IMR-90 (cell line): ENCODE measurements at regions not wholly inside any gene's neighbourhood (a gene's known extent, or its start where the extent isn't known, plus 50 kb on each side); places are given as distances from the start of the nearest gene placed in this dataset.

Experiments used
- CEBPB ChIP-seq: IDR thresholded peaks from 2 replicates; pipeline ENCODE4 v1.6.1; 2012; ENCODE audit warnings: low read depth, low read length, improper control_type of control experiment
- MAFK ChIP-seq: IDR thresholded peaks from 2 replicates; pipeline ENCODE4 v1.6.1; 2012; ENCODE audit warnings: low read depth, low read length, improper control_type of control experiment
- POLR2A ChIP-seq: IDR thresholded peaks from 2 replicates; pipeline ENCODE4 v1.6.1; 2012; ENCODE audit warnings: mild to moderate bottlenecking, low read depth, low read length
- RCOR1 ChIP-seq: IDR thresholded peaks from 2 replicates; pipeline ENCODE4 v1.6.1; 2012; ENCODE audit warnings: mild to moderate bottlenecking, low read length, improper control_type of control experiment; ENCODE audit not compliant: insufficient replicate concordance
- RFX5 ChIP-seq: IDR thresholded peaks from 2 replicates; pipeline ENCODE4 v1.8.0; 2012; ENCODE audit warnings: low read depth, mild to moderate bottlenecking, low read length, moderate library complexity
- TF ChIP-seq, protein P1 (sequence below): conservative IDR thresholded peaks from 2 replicates; pipeline ENCODE4 v1.5.1; 2012; ENCODE audit warnings: mild to moderate bottlenecking, low read depth, low read length, improper control_type of control experiment
- TF ChIP-seq, protein P2 (sequence below): fragments of 150-350 bp; IDR thresholded peaks from 2 replicates; pipeline ENCODE4 v1.6.1; 2017; ENCODE audit warnings: mild to moderate bottlenecking, antibody characterized with exemption, low read length, low read depth

DNA sequence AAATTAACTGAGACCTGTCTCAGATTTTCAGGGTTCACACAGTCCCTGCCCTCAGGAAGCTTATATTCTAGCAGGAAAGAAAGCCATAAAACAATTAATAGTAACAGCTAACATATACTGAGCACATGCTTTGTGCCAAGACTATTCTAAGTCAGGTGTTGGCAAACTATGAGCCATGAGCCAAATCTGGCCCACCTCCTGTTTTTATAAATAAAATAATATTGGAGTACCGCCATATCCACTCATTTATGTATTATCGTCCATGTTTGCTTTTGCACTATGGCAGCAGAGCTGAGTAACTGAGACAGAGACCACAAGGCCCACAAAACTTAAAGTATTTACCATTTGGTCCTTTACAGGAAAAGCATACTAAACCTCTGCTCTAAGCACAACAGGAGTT, 83.3 kb upstream of the TRIO start:
- TF ChIP-seq, protein P1, sequence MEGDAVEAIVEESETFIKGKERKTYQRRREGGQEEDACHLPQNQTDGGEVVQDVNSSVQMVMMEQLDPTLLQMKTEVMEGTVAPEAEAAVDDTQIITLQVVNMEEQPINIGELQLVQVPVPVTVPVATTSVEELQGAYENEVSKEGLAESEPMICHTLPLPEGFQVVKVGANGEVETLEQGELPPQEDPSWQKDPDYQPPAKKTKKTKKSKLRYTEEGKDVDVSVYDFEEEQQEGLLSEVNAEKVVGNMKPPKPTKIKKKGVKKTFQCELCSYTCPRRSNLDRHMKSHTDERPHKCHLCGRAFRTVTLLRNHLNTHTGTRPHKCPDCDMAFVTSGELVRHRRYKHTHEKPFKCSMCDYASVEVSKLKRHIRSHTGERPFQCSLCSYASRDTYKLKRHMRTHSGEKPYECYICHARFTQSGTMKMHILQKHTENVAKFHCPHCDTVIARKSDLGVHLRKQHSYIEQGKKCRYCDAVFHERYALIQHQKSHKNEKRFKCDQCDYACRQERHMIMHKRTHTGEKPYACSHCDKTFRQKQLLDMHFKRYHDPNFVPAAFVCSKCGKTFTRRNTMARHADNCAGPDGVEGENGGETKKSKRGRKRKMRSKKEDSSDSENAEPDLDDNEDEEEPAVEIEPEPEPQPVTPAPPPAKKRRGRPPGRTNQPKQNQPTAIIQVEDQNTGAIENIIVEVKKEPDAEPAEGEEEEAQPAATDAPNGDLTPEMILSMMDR = no peak
- no peak for TF ChIP-seq MAFK
- TF ChIP-seq, protein P2, sequence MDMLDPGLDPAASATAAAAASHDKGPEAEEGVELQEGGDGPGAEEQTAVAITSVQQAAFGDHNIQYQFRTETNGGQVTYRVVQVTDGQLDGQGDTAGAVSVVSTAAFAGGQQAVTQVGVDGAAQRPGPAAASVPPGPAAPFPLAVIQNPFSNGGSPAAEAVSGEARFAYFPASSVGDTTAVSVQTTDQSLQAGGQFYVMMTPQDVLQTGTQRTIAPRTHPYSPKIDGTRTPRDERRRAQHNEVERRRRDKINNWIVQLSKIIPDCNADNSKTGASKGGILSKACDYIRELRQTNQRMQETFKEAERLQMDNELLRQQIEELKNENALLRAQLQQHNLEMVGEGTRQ = no peak
- TF ChIP-seq RCOR1 = no peak
- TF ChIP-seq POLR2A = no peak
- no peak for TF ChIP-seq CEBPB
- TF ChIP-seq RFX5 = no peak
